SK-N-SH (cell line): ENCODE measurements at regions not wholly inside any gene's neighbourhood (a gene's known extent, or its start where the extent isn't known, plus 50 kb on each side); places are given as distances from the start of the nearest gene placed in this dataset.

ENCODE experiments used
- CTCF ChIA-PET: fragments of 300-600, 350-600 bp; formaldehyde crosslinking; extraction: SDS; loops from one replicate; lab custom pipeline; 2021; lab: Yijun Ruan, JAX
- POLR2A ChIA-PET: fragments of 350-600 bp; sonication (Branson Sonifier 250); formaldehyde crosslinking; extraction: SDS; loops from one replicate; lab custom pipeline; 2020; ENCODE audit warnings: antibody characterized with exemption, inconsistent platforms; lab: Yijun Ruan, JAX
- DNase-seq: peaks from one replicate; pipeline ENCODE4 v3.0.0; 2012
- H2AFZ ChIP-seq: fragments of 200-600 bp; sonication (generic); 2 replicates; pipeline ENCODE4 v1.8.1; 2016; ENCODE audit warnings: antibody characterized with exemption, mild to moderate bottlenecking, low read depth
- H3F3A ChIP-seq: fragments of 200-600 bp; sonication (generic); replicated peaks from 2 replicates; pipeline ENCODE3; 2016; ENCODE audit warnings: antibody characterized with exemption, mild to moderate bottlenecking; ENCODE audit not compliant: insufficient read depth
- H3K27ac ChIP-seq, 2 experiments: fragments of 200-500 bp in 1 of 2; fragments of 200-600 bp in 1 of 2; sonication (Bioruptor generic) in 1 of 2; sonication (generic), shearing (Covaris generic) in 1 of 2; 2 replicates each; pipeline versions ENCODE4 v1.5.1 to v1.6.1; 2014 to 2016; ENCODE audit warnings: low read depth in 2 of 2, inconsistent platforms in 1 of 2, low read length in 1 of 2, mild to moderate bottlenecking in 1 of 2, mixed read lengths in 1 of 2
- H3K27me3 ChIP-seq: fragments of 200-600 bp; sonication (generic), shearing (Covaris generic); 2 replicates; pipeline ENCODE4 v1.6.1; 2016; ENCODE audit warnings: mixed run types; ENCODE audit not compliant: insufficient read depth
- H3K36me3 ChIP-seq, 2 experiments: fragments of 200-500 bp in 1 of 2; fragments of 200-600 bp in 1 of 2; sonication (Bioruptor generic) in 1 of 2; sonication (generic) in 1 of 2; replicated peaks in 1 of 2; 2 replicates each; pipeline versions ENCODE3 to v1.5.1; 2014 to 2016; ENCODE audit warnings: low read length in 1 of 2, mild to moderate bottlenecking in 1 of 2; ENCODE audit not compliant: insufficient read depth in 2 of 2, control insufficient read depth in 1 of 2
- H3K4me1 ChIP-seq, 2 experiments: fragments of 200-500 bp in 1 of 2; fragments of 200-600 bp in 1 of 2; sonication (Bioruptor generic) in 1 of 2; sonication (generic), shearing (Covaris generic) in 1 of 2; 2 replicates each; pipeline versions ENCODE4 v1.5.1 to v1.6.1; 2014 to 2016; ENCODE audit warnings: low read depth in 1 of 2, low read length in 1 of 2, mixed run types in 1 of 2; ENCODE audit not compliant: insufficient read depth in 2 of 2, control insufficient read depth in 1 of 2
- H3K4me2 ChIP-seq: fragments of 200-600 bp; sonication (generic), shearing (Covaris generic); 2 replicates; pipeline ENCODE4 v1.6.1; 2017; ENCODE audit warnings: mixed run types
- H3K4me3 ChIP-seq, 2 experiments: fragments of 200-500 bp in 1 of 2; fragments of 200-600 bp in 1 of 2; sonication (Bioruptor generic) in 1 of 2; sonication (generic), shearing (Covaris generic) in 1 of 2; 2 replicates each; pipeline versions ENCODE4 v1.5.1 to v1.8.1; 2014 to 2016; ENCODE audit warnings: low read depth in 2 of 2, inconsistent platforms in 1 of 2, low read length in 1 of 2, mild to moderate bottlenecking in 1 of 2, mixed read lengths in 1 of 2, moderate library complexity in 1 of 2
- H3K79me2 ChIP-seq: fragments of 200-600 bp; sonication (generic); 2 replicates; pipeline ENCODE4 v1.8.1; 2017; ENCODE audit warnings: mild to moderate bottlenecking; ENCODE audit not compliant: insufficient read depth
- H3K9ac ChIP-seq: fragments of 200-600 bp; sonication (generic); 2 replicates; pipeline ENCODE4 v1.6.1; 2017; ENCODE audit warnings: mixed run types
- H3K9me2 ChIP-seq: fragments of 200-600 bp; sonication (generic); 2 replicates; pipeline ENCODE4 v1.6.1; 2017; ENCODE audit warnings: mixed run types
- H3K9me3 ChIP-seq: fragments of 200-600 bp; sonication (generic); 2 replicates; pipeline ENCODE4 v1.6.1; 2017; ENCODE audit warnings: mixed run types, mild to moderate bottlenecking, moderate library complexity
- H4K20me1 ChIP-seq: fragments of 200-600 bp; sonication (generic); 2 replicates; pipeline ENCODE4 v1.6.1; 2017; ENCODE audit warnings: mild to moderate bottlenecking, mixed run types; ENCODE audit not compliant: insufficient read depth
- CHD2 ChIP-seq: fragments of 150-350 bp; IDR thresholded peaks from 2 replicates; pipeline ENCODE4 v1.6.1; 2018; ENCODE audit warnings: low read length; ENCODE audit not compliant: partially characterized antibody
- CTCF ChIP-seq: fragments of 200-600 bp; sonication (generic); IDR thresholded peaks from 2 replicates; pipeline ENCODE4 v1.6.1; 2017; ENCODE audit warnings: antibody characterized with exemption, mild to moderate bottlenecking, moderate library complexity
- EZH2phosphoT487 ChIP-seq: fragments of 200-600 bp; sonication (generic); IDR thresholded peaks from 2 replicates; pipeline ENCODE4 v1.6.1; 2017; ENCODE audit warnings: low read depth, mixed run types, mild to moderate bottlenecking, antibody characterized with exemption, moderate library complexity, borderline replicate concordance
- FOXJ3 ChIP-seq: sonication (generic); formaldehyde crosslinking; IDR thresholded peaks from 2 replicates; pipeline ENCODE4 v1.5.1; 2020; ENCODE audit warnings: mild to moderate bottlenecking, missing genetic modification reagents
- GATA2 ChIP-seq: sonication (generic); formaldehyde crosslinking; IDR thresholded peaks from 2 replicates; pipeline ENCODE4 v1.5.0; 2020; ENCODE audit warnings: mild to moderate bottlenecking, missing genetic modification reagents
- IRF3 ChIP-seq: fragments of 150-350 bp; IDR thresholded peaks from 2 replicates; pipeline ENCODE4 v1.6.1; 2016; ENCODE audit warnings: mild to moderate bottlenecking, low read depth, low read length
- NRF1 ChIP-seq: IDR thresholded peaks from 2 replicates; pipeline ENCODE4 v1.6.1; 2012; ENCODE audit warnings: low read depth, mild to moderate bottlenecking, low read length
- POLR2AphosphoS5 ChIP-seq: IDR thresholded peaks from 2 replicates; pipeline ENCODE4 v1.6.1; 2012; ENCODE audit warnings: low read depth, low read length
- RAD21 ChIP-seq: IDR thresholded peaks from 2 replicates; pipeline ENCODE4 v1.6.1; 2012; ENCODE audit warnings: mild to moderate bottlenecking, low read length
- RCOR1 ChIP-seq: fragments of 150-350 bp; IDR thresholded peaks from 2 replicates; pipeline ENCODE4 v1.6.1; 2017; ENCODE audit warnings: antibody characterized with exemption, low read length
- REST ChIP-seq: IDR thresholded peaks from 2 replicates; pipeline ENCODE4 v1.6.1; 2012; ENCODE audit warnings: mild to moderate bottlenecking, low read depth, low read length, moderate library complexity
- RFX5 ChIP-seq: IDR thresholded peaks from 2 replicates; pipeline ENCODE4 v1.6.1; 2012; ENCODE audit warnings: mild to moderate bottlenecking, improper control_type of control experiment, low read length
- RXRA ChIP-seq: IDR thresholded peaks from 2 replicates; pipeline ENCODE4 v1.4.0; 2012; ENCODE audit warnings: low read depth, mild to moderate bottlenecking, borderline replicate concordance
- SIN3A ChIP-seq: IDR thresholded peaks from 2 replicates; pipeline ENCODE4 v1.6.1; 2012; ENCODE audit warnings: low read depth, mild to moderate bottlenecking, low read length, moderate library complexity, borderline replicate concordance
- TCF12 ChIP-seq: IDR thresholded peaks from 2 replicates; pipeline ENCODE4 v1.4.0; 2012
- TEAD4 ChIP-seq: IDR thresholded peaks from 2 replicates; pipeline ENCODE4 v1.4.0; 2012; ENCODE audit warnings: mild to moderate bottlenecking, borderline replicate concordance; ENCODE audit not compliant: insufficient read depth
- USF1 ChIP-seq: IDR thresholded peaks from 2 replicates; pipeline ENCODE4 v1.4.0; 2012; ENCODE audit warnings: low read depth, borderline replicate concordance
- USF2 ChIP-seq: fragments of 150-350 bp; IDR thresholded peaks from 2 replicates; pipeline ENCODE4 v1.6.1; 2017; ENCODE audit warnings: antibody characterized with exemption, low read length, low read depth, borderline replicate concordance
- YY1 ChIP-seq: IDR thresholded peaks from 2 replicates; pipeline ENCODE4 v1.4.0; 2012; ENCODE audit warnings: low read depth, mild to moderate bottlenecking
- WGBS: methylation state at CpG from one replicate; pipeline ENCODE4 v1.1.6; 2017; ENCODE audit warnings: low lambda C conversion rate; 5-methylcytosine and 5-hydroxymethylcytosine counted together

- TF ChIP-seq POLR2AphosphoS5: no peak
- TF ChIP-seq, all 33 proteins: peak for 0
Measured at GRCh38 chr3:67244130-67244529, 246.0 kb downstream of the KBTBD8 start (continued).

GRCh38 chr3:67245545-67245944 is 247.4 kb downstream of the KBTBD8 start:
- H3K36me3 ChIP-seq: no peaks in the 10 kb centered on the region
- no peaks in the 10 kb centered on the region for H3K4me1 ChIP-seq
- no peak overlapping the region for H3K27ac ChIP-seq
- no peaks in the 10 kb centered on the region for H3K27me3 ChIP-seq
- no peak for DNase-seq
- no peaks in the 10 kb centered on the region for H3K9me2 ChIP-seq
- H2AFZ ChIP-seq: no peak overlapping the region
- no peaks in the 10 kb centered on the region for H3K9me3 ChIP-seq
- H3K9ac ChIP-seq: no peak overlapping the region
- TF ChIP-seq RAD21: no peak
- TF ChIP-seq YY1: no peak
- no peak for TF ChIP-seq RXRA
- no peak for TF ChIP-seq CHD2
- TF ChIP-seq TEAD4: no peak
- TF ChIP-seq CTCF: no peak
- TF ChIP-seq TCF12: no peak
- TF ChIP-seq, all 33 proteins: peak for 0
- H3K4me2 ChIP-seq: no peak overlapping the region
- 57% methylated on average over 3 of the region's 3 CpGs for WGBS
- H3K4me3 ChIP-seq: no peak overlapping the region
- ChIA-PET POLR2A (no interaction called here), CTCF (no interaction called here)
- no peaks in the 10 kb centered on the region for H3F3A ChIP-seq
- H3K79me2 ChIP-seq: no peaks in the 10 kb centered on the region
- H4K20me1 ChIP-seq: no peaks in the 10 kb centered on the region

GRCh38 chr3:67248726-67249125 is 250.6 kb downstream of the KBTBD8 start:
- 23% methylated on average over 3 of the region's 3 CpGs for WGBS
- no peaks in the 10 kb centered on the region for H3K79me2 ChIP-seq
- H3K27me3 ChIP-seq: no peaks in the 10 kb centered on the region
- ChIA-PET POLR2A (no interaction called here), CTCF (no interaction called here)
- no peak overlapping the region for H3K4me3 ChIP-seq
- H3K9me3 ChIP-seq: no peaks in the 10 kb centered on the region
- no peaks in the 10 kb centered on the region for H3K9me2 ChIP-seq
- H3F3A ChIP-seq: no peaks in the 10 kb centered on the region
- no peak overlapping the region for H2AFZ ChIP-seq
- H3K9ac ChIP-seq: no peak overlapping the region
- DNase-seq: no peak
- H3K27ac ChIP-seq: no peak overlapping the region
- H3K4me1 ChIP-seq: no peaks in the 10 kb centered on the region
- no peak overlapping the region for H3K4me2 ChIP-seq
- H3K36me3 ChIP-seq: no peaks in the 10 kb centered on the region
- no peaks in the 10 kb centered on the region for H4K20me1 ChIP-seq
- no peak for TF ChIP-seq FOXJ3 (CRISPR knock-in tag)
- TF ChIP-seq NRF1: no peak
- TF ChIP-seq SIN3A: no peak
- no peak for TF ChIP-seq CHD2
- no peak for TF ChIP-seq RXRA
- TF ChIP-seq REST: no peak
- no peak for TF ChIP-seq EZH2phosphoT487
- TF ChIP-seq IRF3: no peak
- no peak for TF ChIP-seq RCOR1
- no peak for TF ChIP-seq GATA2
- no peak for TF ChIP-seq USF2
- TF ChIP-seq RFX5: no peak
- TF ChIP-seq USF1: no peak
